GM18858 (cell line): ENCODE measurements at regions not wholly inside any gene's neighbourhood (a gene's known extent, or its start where the extent isn't known, plus 50 kb on each side); places are given as distances from the start of the nearest gene placed in this dataset.

Experiments
- ATAC-seq: cut with Tn5 transposase; IDR thresholded peaks from one replicate; pipeline ENCODE4 v1.9.1; 2021; ENCODE audit not compliant: unreplicated experiment

DNA sequence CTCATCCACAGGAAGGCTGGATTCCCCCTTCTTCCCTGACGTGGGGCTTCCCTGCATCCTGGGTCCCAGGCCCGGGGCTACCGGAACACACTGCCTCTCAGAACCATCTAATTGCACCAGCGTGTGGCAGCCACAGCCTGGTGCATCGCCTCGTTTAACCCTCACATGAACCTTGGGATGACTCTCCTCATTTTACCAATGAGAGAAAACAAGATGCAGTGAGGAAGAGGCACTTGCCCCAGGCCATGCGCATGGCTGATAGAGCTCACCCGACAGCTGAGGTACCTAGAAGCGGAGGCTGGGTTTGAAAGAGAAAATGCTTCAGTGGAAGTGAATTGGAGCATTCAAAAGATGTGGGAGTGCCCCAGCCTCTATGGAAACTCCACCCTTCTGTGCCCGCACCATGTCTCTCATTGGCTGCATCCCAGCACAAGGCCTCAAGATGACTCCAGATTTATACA is 162.3 kb downstream of the KATNIP start:
- no peak for ATAC-seq

DNA sequence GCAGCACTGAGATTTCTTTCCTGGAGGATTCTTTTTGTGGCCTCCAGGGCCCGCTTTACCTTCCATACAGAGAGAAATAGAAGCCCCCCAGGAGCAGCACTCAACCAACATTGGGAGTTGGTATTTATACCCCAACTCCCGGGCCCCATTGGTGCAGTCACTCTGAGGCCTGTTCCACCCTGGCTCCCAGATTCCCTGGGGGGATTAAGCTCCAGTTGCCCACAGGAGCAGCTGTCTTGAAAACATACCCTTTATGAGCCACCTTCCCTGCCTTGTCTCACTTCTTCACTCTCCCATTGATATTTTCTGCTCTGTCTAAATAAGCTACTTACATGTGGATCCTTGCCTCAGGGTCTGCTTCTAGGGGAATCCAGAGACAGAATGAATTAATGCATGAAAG is 167.8 kb downstream of the KATNIP start:
- no peak for ATAC-seq

DNA sequence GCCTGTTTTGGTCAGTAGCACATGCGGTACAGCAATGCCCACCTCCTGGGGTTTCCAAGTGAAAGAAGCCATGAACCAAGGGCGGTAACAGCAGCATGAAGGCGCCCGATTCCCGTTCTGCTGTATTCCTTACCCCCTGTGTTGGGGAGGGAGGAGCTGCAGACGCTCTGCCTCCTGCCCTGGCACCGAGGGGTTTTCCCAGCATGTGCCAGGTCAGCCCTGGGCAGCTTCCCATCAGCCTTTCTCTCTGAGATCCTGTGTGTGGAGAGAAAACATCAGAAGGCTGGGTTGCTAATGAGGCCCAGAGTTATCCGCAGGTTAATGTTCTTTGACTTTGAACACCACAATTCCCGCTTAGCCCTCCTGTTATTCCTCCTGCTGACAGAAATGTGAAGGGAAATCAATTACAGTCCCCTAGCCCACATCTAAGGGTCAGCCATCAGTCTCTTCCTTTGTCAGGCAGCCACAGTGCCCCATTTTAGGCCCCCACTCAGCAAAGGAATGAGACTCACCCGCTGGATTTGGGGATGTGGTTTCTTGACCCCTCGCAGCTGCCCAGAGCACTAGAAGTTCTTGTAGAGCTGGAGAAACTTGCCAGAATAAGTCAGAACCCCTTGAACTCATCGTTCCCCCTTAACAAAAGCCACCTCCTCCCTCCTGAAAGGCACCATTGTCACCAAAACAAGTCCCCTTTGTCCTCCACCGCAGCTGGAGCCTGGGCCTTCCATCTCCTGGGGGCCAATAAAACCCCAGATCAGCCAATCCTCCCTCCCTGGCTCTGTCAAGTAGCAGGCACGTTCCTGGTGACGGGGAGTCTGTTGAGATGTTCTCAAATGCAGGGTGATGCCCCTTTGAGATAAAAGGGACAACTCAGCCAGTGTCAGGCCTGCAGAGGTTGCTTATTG is 168.5 kb downstream of the KATNIP start:
- no peak for ATAC-seq

DNA sequence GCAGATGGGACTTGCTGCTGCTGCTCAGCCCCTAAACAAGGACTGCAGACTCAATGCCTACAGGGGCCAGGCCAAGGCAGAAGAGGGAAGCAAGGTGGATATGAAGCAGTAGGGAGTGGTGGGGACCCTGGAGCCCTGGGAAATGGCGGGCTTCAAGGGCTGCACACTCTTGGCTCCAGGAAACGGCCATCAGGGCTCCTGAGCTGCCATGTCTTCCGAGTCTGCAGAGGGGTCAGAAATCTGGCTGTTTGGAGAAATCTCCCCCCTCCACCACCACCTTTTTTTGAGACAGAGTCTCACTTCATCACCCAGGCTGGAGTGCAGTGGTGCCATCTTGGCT is 169.1 kb downstream of the KATNIP start:
- no peak for ATAC-seq

DNA sequence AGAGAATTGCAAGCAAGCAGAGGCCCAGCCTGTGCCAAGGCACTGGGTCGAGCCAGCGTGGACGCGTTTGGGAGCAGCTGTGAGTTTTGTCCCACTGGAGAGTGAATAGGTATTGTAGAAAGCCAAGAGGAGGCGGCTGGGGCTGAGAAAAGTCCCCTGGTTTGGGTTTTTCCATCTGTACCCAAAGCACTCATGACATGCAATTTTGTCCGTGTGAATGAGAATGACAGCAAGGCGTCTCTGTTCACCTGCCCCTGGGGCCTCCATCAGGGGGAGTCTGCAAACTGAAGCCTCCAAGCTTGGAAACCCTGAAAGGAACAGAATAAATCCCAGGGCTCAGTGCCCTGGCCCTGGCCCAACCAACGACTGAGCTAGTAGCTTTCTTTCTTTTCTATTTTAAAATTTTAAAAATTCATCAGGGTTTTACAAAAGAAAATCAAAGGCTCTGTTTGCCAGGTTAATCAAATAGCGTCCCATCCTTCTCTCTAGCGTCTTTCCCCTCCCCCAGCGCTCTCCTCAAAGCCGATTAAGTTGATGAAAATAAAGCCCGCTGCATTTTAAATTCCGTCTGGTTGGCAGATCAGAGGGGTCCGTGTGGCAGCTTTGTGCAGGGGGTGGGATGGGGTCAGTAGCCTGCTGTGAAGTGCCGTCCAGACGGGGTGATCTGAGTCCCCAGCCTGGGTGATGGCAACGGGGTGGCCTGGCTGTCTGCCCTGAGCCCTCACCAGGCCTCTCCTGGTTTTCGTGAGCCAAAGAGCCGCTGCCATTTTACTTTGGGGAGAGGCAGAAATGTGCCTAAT is 171.0 kb downstream of the KATNIP start:
- ATAC-seq, result no peak

DNA sequence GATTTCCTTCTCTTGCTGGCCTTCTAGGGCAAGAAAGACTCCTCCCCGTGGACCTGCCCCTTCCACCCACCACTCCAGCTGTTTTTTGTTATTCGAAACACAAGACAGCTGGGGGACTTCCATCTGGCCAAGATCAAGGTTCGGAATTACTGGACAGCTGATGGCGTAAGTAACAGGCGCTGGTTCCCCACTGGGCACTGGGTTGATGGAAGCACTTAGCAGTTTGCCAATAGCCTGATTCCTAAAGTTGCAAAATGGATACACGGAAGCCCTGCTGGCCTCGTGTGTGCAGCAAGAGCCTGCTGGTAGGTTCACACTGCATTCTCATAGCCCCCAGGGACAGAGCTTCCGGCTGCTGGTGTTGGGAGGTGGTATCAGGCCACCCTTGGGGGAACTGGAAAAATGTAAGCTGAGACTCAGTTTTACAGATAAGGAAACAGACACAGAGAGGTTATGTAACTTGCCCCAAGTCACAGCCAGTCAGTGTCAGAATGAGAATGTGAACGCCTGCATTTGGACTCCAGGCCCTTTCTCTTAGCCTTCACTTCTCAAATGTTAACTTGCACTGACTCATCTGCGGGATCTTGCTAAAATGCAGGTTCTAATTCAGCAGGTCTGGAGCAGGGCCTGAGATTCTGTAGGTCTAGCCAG is 171.7 kb downstream of the KATNIP start:
- no peak for ATAC-seq

DNA sequence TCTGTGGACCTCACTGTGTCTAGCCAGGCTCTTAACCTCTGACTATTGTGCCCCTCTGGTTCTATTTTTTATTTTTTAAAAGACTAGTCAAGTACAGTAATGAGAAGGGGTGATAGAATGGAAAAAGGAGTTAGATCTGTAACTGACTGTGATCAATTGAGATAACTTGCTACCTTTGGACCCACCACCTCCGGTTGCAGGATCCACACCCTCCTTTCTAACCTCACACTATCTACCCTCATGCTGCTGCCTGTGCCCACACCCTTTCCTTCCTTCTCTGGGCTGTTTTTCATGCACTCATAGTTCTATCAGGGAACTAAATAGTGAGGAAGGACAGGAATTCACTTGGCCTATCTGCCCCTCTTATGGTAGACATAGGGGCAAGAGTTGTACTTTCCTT is 172.3 kb downstream of the KATNIP start:
- ATAC-seq, result no peak

DNA sequence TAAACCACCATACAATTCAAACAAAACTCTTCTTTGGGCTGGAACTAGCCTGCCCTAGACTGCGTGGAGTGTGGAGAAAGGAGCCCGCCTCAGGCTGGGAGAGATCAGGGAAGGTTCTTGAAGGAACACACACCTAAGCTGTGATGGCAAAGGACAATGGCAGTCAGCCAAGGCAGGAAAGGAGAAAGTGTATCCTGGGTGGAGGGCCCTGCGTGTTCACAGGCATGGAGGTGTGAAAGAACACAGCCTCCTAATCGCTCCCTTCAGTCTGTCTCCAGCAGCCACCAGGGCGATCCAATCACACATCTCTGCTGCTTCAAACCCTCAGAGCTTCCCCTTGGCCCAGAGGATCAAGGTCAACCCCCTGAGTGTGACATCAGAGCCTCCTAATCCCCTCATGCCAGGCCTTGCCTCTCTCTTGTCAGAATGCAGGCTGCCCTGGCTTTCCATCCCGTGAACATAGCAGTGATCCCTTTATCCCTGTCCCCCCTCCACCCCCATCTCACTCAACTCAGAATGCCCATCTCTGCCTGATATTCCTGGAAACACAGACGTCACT is 173.0 kb downstream of the KATNIP start:
- ATAC-seq, result no peak

DNA sequence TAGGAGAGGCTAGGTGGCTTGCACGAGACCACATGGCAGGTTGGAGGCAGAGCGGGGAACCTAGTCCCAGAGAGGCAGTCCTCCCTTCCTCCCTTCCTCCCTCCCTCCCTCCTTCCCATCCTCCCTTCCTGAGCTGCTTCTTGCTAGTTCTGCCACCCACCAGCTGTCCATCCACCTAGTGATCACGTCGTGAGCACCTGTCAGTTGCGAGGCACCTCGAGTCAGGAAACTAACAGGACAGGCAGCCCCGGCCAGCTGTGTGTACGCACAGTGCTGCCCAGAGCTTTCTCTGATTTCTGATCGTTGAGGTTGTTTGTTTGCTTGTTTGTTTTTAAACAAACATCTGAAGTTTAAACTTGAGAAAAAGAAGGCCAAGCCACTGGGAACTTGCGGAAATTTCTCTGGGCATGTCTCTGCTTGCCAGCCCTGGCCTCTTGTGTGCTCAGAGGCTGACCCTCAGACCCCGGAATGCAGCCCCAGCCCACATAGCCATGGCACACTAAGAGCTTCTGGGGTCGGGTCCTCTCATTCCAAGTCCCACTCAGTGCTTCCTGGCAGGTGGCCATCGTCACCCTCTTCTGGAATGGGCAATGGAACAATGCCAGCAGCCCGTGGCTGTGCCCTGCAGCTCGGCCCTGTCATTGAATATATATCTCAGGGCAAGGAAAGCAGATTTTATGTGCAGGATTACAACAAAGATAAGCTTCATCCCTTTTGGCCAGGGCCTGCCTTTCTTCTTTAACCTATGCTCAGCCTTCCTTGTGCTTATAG is 174.0 kb downstream of the KATNIP start:
- ATAC-seq, result no peak

DNA sequence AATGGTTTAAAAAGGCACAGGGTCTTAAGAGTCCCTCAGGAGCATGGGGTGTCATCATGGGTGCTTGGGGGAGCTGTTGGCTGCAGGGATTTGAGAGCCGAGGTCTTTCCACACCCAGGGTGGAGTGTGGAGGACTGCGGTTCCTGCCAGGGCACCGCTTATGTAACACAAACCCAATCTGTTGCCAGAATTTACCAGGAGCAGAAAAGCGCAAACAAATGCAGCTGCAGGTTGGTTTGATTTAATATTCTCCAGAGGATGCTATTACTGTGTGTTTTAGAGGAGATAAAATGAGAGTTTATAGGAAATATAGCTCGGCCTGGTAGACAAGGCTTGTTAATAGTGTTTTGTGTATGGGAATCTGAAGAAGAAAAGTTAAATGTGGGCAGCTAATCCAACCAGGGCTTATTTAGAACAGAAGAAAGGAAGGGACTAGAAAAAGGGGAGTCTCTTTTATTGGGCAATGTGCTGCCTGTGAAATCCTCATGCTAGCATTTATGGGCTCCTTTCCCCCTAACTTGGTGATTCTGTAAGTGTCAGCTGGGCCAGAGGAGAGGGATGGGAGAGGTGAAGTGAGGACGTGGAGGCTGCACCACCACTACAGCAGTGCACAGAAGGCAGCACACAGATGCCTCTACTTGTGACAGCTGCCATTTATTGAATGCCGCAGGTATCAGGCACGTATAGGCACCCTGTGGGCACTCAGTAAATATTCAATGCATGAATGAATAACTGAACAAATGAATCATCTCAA is 174.7 kb downstream of the KATNIP start:
- no peak for ATAC-seq

DNA sequence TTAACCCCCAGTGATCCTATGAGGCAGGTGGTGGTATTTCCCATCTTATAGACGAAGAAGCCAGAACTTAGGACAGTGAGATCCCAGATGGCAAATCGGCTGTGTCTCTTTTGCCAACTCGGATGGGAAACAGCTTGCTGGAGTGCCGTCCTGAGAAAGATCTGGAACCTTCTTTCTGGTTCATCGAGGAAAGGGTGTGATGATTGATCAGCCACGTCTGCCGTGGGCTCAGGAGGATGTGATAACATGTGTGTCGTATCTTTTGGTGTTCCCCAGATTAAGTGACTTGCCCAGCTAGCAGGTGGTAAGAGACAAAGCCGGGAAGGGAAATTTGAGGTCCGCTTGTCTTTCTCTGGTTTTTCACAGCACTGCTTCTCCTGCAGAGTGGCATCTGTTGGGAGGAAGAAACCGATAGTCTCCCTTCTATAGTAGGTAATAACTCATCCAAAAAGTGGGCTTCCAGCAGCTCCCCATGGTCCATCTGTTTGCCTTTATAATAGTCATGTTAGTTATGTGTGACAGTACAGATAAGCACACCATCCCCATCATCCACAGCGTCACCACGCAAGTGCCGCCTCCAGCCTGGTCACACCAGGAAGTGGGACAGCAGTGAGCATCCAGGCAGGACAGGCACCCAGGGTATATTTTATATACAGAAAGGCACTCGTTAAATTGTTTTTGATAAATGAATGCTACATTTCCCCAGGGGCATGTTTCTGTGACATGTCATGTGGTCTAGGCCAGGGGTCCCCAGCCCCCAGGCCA is 175.5 kb downstream of the KATNIP start:
- no peak for ATAC-seq

DNA sequence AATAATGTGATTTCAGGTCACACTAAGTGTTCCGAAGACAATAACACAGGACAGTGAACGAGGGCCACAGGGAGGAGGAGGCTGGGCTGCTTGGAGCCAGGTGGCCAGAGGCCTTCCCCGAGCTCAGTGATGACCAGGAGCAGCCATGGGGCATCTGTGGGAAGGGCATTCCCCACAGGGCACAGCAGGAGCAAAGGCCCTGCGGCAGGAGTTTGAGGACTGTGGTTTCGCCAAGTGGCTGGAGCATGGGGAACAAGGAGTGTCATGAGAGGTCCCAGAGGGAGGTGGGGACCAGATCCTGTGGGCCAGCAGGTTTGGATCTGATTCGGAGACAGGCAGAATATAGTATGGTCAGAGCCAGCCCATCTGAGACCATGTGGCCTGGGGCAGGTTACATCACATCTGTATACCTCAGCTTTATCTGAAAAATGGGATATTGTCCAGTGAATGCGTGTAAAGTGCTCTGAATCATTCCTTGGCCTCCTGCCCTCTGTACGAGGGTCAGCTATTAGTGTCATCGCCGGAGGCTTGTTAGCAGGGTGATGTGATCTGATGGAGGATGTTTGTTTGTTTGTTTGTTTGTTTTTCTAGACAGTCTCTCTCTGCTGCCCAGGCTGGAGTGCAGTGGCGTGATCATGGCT is 176.8 kb downstream of the KATNIP start:
- ATAC-seq, result no peak

DNA sequence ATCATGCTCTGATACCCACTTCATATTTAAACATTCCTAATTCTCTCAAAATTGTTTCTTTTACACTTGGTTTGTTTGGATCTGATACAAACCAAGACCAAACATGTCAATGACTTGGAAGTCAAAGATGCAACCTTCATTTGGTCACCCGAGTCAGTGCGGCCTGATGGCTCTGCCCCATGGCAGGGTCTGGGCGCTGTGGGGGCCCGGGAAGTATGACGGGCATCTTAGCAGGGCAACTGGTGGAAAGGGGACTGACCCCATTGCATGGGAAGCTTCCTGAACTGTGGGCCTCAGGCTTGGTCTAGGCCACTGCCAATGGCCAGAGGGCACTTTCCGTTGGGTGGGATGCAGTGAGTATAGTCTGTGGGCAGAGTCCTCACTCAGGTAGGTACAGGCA is 178.0 kb downstream of the KATNIP start:
- no peak for ATAC-seq

DNA sequence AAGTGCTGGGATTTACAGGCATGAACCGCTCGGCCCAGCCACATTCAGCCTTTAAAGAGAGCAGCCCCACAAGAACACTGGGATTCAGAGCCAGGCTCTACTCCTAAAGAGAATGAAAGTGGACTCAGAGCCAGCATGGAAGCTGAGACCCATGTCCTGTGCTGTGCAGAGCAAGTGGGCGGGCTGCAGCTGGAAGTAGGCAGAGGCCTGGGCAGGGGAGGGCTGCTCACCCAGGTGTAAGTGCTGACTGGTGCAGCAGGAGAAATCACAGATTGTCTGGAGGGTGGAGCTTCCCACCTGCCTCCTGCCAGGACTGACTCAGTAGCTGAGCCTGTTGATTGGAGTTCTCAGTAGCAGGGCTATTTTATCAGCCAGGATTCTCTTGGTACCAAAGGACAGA is 178.7 kb downstream of the KATNIP start:
- ATAC-seq, result no peak

DNA sequence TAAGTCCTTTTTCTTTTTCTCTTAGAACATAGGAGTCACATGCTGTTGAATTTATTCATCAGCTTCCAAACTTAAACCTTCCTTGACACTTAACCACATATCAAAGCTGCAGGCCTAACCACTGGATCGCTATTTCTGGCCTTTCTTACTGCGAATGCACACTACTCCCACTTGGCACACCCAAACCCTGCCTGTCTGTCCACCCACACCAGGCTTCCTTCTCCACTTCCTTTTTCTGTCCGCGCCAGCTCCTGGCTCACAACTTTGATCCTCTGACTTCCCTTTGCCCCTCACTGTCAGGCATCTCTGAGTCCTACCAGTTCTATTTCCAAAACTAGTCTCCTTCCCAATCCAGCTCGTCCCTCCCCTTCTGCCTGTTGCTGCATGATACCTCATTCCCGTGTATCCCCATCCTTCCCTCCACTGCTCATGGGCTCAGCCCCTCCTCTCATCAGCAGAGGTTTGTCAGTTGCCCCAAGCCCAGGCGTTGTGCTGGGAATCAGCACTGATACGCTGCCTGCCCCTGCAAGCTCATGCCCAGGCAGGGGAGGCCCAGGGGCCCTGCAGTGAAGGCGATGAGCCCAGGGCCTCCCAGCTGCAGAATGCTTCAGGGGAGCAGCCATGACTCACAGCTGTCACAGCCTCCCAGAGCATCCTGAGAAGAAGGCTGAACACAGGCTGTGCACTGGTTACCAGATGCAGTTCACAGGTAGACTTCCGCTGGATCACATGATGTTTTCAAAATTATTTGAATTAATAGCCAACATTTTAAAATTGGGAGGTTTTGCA is 179.8 kb downstream of the KATNIP start:
- no peak for ATAC-seq

DNA sequence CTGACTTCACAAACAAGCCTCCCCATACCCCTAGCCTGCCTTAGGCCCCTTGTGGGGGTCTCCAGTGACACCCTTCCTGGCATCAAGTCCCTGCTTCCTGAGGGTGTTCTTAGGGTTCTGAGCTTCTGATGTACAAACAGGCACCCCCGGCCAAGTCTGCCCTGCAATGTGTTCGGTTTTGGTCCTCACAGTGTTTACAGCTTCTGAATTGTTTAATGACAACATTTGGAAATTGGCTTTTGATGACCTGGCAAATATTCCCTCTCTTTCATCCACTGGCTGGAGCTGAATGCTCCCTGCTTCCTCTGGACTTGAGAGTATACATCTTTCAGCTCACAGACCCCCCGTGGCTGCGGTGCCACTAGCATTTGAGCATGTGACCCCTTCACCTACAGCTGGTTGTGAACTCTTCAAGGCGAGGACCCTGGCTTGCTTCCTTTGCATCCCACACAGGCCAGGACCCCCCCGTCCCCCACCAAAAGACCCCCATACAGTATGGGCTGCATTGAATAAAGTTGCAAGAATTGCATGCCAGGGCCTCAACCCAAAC is 180.8 kb downstream of the KATNIP start:
- no peak for ATAC-seq

DNA sequence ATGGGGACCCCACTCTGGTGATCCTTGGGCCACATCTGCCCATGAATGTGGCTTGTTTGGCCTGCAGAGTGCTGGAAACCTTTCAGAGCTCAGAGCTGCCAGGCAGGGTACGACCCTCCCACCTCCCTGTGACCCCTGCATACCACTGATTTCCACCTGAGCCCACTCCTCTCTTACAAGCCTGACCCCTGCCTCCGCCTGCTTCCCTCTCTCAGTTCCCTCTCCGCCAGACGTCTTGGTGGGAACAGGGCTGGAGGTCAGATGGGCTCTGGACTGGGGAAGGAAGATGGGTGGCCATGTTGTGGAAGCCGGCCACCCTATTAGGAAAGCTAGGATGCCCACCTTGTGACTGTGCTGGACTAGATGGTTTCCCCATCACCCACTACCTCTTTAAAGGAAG is 185.1 kb downstream of the KATNIP start:
- no peak for ATAC-seq

DNA sequence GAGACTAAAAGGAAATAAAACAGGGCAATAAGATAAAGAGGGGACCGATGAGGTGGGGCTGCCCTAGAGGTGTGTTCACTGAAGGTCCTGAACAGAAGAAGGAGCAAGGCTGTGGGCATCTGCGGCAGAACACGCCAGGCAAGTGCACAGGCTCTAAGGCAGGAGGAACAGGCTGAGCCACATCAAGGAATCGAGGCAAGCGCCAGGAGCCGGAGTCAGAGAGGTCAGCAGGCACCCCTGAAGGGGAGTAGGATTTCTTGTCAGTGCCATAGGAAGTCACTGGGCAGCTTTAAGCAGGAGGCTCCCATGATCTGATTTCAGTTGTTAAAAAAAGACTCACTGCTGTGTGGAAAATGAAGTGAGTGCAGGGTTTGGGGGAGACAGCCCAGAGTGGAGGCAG is 186.5 kb downstream of the KATNIP start:
- no peak for ATAC-seq
